Mesendoderm (in vitro differentiated cells): ENCODE measurements at regions not wholly inside any gene's neighbourhood (a gene's known extent, or its start where the extent isn't known, plus 50 kb on each side); places are given as distances from the start of the nearest gene placed in this dataset.
A peak's percentile ranks its signal among the peaks of the same experiment; 100 is the strongest.
"Not testable (repeated sequence)": the region's sequence is repeated elsewhere in the genome, so short reads cannot be mapped to it uniquely, and the experiment has no call there.

ENCODE experiments used
- DNase-seq: peaks from one replicate; pipeline ENCODE4 v3.0.0; 2013
- H2AK5ac ChIP-seq: 2 replicates; pipeline ENCODE4 v1.6.1; 2013; ENCODE audit warnings: low read length, inconsistent platforms
- H2BK120ac ChIP-seq: 2 replicates; pipeline ENCODE4 v1.6.1; 2013; ENCODE audit warnings: low read depth, mild to moderate bottlenecking, low read length, moderate library complexity, mixed read lengths
- H2BK15ac ChIP-seq: replicated peaks from 2 replicates; pipeline ENCODE4 v1.6.1; 2013; ENCODE audit warnings: low read depth, mild to moderate bottlenecking, moderate library complexity
- H2BK5ac ChIP-seq: 2 replicates; pipeline ENCODE4 v1.6.1; 2013; ENCODE audit warnings: low read length, inconsistent platforms
- H3K18ac ChIP-seq: 2 replicates; pipeline ENCODE4 v1.6.1; 2013; ENCODE audit warnings: mild to moderate bottlenecking, low read length, mixed read lengths
- H3K23ac ChIP-seq: one replicate; pipeline ENCODE4 v1.6.1; 2013; ENCODE audit warnings: low read length
- H3K27ac ChIP-seq: 2 replicates; pipeline ENCODE4 v1.5.1; 2013; ENCODE audit warnings: low read depth, mild to moderate bottlenecking, inconsistent platforms, low read length, moderate library complexity
- H3K27me3 ChIP-seq: 2 replicates; pipeline ENCODE4 v1.6.1; 2013; ENCODE audit warnings: low read length, control low read depth, mild to moderate bottlenecking, inconsistent platforms; ENCODE audit not compliant: insufficient read depth, poor library complexity
- H3K36me3 ChIP-seq: 2 replicates; pipeline ENCODE4 v1.6.1; 2013; ENCODE audit warnings: low read length, inconsistent platforms; ENCODE audit not compliant: control insufficient read depth, insufficient read depth
- H3K4ac ChIP-seq: one replicate; pipeline ENCODE4 v1.6.1; 2013; ENCODE audit warnings: low read depth, mild to moderate bottlenecking, low read length, moderate library complexity
- H3K4me1 ChIP-seq: 2 replicates; pipeline ENCODE4 v1.6.1; 2013; ENCODE audit warnings: low read depth, low read length, inconsistent platforms; ENCODE audit not compliant: control insufficient read depth
- H3K4me2 ChIP-seq: 2 replicates; pipeline ENCODE4 v1.6.1; 2013; ENCODE audit warnings: low read length
- H3K4me3 ChIP-seq: 2 replicates; pipeline ENCODE4 v1.5.1; 2013; ENCODE audit warnings: mild to moderate bottlenecking, low read length
- H3K56ac ChIP-seq: one replicate; pipeline ENCODE4 v1.6.1; 2013; ENCODE audit warnings: low read length
- H3K79me1 ChIP-seq: 2 replicates; pipeline ENCODE4 v1.6.1; 2013; ENCODE audit warnings: low read length, inconsistent platforms
- H3K79me2 ChIP-seq: 2 replicates; pipeline ENCODE4 v1.6.1; 2013; ENCODE audit warnings: mild to moderate bottlenecking, low read length; ENCODE audit not compliant: control insufficient read depth, insufficient read depth
- H3K9ac ChIP-seq: 2 replicates; pipeline ENCODE4 v1.6.1; 2013; ENCODE audit warnings: low read length, inconsistent platforms
- H4K5ac ChIP-seq: one replicate; pipeline ENCODE4 v1.6.1; 2013; ENCODE audit warnings: low read length
- H4K8ac ChIP-seq: one replicate; pipeline ENCODE4 v1.6.1; 2013; ENCODE audit warnings: low read depth, mild to moderate bottlenecking, control low read depth, low read length, moderate library complexity
- WGBS: extraction: QIAGEN DNeasy Blood & Tissue Kit; methylation state at CpG from one replicate; pipeline ENCODE4 v1.1.7; 2013; ENCODE audit warnings: low lambda C conversion rate, missing lambda C conversion rate; ENCODE audit not compliant: insufficient coverage; ENCODE audit errors: extremely low coverage; 5-methylcytosine and 5-hydroxymethylcytosine counted together

DNA sequence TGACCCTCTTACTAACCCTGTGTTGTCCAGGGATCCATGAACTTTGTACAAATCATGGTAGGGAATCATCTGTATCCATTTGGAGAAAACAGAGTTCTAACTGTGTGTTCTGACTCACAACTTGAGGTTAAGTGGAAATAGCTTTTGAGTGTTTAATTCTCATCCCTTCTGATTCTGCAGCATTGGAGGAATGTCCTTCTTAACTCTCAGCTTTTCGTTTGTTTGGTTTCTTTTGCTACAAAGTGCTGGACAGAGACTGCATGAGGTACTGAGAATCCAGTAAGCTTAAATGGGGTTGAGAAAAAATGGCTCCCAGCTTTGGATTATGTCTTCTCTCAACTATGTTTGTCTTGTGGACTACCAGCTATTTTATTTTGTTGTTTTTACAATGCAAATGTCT lies 352.1 kb upstream of the KIF2B start:
- no peak overlapping the region for H3K9ac ChIP-seq
- H2BK5ac ChIP-seq, result no peak overlapping the region
- no peaks in the 10 kb centered on the region for H3K79me1 ChIP-seq
- H3K23ac ChIP-seq, result no peak overlapping the region
- H3K79me2 ChIP-seq, result no peaks in the 10 kb centered on the region
- H3K18ac ChIP-seq, result no peak overlapping the region
- H3K56ac ChIP-seq, result no peak overlapping the region
- no peak overlapping the region for H4K8ac ChIP-seq
- H3K36me3 ChIP-seq, result no peaks in the 10 kb centered on the region
- no peak overlapping the region for H2BK120ac ChIP-seq
- H4K5ac ChIP-seq, result no peak overlapping the region
- H3K27me3 ChIP-seq, result no peaks in the 10 kb centered on the region
- DNase-seq, result no peak
- H2BK15ac ChIP-seq, result no peak overlapping the region
- WGBS, result no CpG with 5 or more reads among the region's 1 CpG
- no peak overlapping the region for H3K4ac ChIP-seq
- no peak overlapping the region for H2AK5ac ChIP-seq
- no peak overlapping the region for H3K27ac ChIP-seq
- H3K4me2 ChIP-seq, result no peak overlapping the region
- H3K4me3 ChIP-seq, result no peak overlapping the region
- H3K4me1 ChIP-seq, result no peaks in the 10 kb centered on the region

- H3K4ac ChIP-seq, result no peak overlapping the region
- no peak overlapping the region for H4K5ac ChIP-seq
- H3K18ac ChIP-seq, result no peak overlapping the region
- H4K8ac ChIP-seq, result no peak overlapping the region
- H3K36me3 ChIP-seq, result no peaks in the 10 kb centered on the region
- no peak overlapping the region for H3K27ac ChIP-seq
- H3K79me1 ChIP-seq, result no peaks in the 10 kb centered on the region
- no peaks in the 10 kb centered on the region for H3K79me2 ChIP-seq
- no peak overlapping the region for H3K23ac ChIP-seq
- H3K4me3 ChIP-seq, result no peak overlapping the region
- H3K4me1 ChIP-seq, result no peaks in the 10 kb centered on the region
- no peak for DNase-seq
- H3K4me2 ChIP-seq, result no peak overlapping the region
- no peak overlapping the region for H2BK120ac ChIP-seq
- no peak overlapping the region for H2AK5ac ChIP-seq
- H3K9ac ChIP-seq, result no peak overlapping the region
- no peak overlapping the region for H2BK15ac ChIP-seq
- no peak overlapping the region for H3K56ac ChIP-seq
- H3K27me3 ChIP-seq, result no peaks in the 10 kb centered on the region
- H2BK5ac ChIP-seq, result no peak overlapping the region
Measured at GRCh38 chr17:53466733-53467132, 356.0 kb upstream of the KIF2B start.

DNA sequence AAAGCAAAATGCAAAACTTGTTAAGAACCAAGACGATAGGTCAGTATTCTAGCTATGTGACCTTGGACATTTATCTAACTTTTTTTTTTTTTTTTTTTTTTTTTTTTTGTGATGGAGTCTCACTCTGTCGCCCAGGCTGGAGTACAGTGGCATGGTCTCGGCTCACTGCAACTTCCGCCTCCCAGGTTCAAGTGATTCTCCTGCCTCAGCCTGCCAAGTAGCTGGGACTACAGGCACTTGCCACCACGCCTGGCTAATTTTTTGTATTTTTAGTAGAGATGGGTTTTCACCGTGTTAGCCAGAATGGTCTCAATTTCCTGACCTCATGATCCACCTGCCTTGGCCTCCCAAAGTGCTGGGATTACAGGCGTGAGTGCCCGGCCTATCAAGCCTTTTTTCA lies 358.3 kb upstream of the KIF2B start:
- not testable (repeated sequence) for H4K8ac ChIP-seq, H2BK5ac ChIP-seq, H3K79me1 ChIP-seq, H3K23ac ChIP-seq, H3K4me1 ChIP-seq, H3K9ac ChIP-seq, H3K18ac ChIP-seq, H4K5ac ChIP-seq, H3K4me3 ChIP-seq, H3K56ac ChIP-seq, H3K4ac ChIP-seq, H3K27me3 ChIP-seq, H2BK15ac ChIP-seq, H2BK120ac ChIP-seq, H3K36me3 ChIP-seq, H3K79me2 ChIP-seq, H2AK5ac ChIP-seq, DNase-seq, H3K27ac ChIP-seq, H3K4me2 ChIP-seq
- WGBS, result no CpG with 5 or more reads among the region's 8 CpGs

DNA sequence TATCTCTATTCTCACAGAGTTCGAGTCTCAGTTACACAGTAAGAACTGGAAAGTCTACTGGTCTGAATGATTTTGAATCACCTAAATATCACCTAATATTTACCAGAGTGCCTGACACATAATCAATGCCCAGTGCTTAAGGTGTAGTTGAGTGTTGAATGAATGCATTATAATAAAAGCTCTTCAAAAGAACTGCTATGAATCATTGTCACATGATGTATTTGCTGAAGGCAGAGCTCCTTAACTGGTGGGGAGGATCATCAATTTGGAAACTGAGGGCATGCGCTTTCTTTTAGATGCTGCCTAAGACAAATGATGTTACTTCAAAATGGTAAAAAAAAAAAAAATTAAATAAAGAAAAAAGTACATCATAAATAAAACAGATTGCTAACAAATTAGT lies 359.4 kb upstream of the KIF2B start:
- Histone ChIP-seq H2BK120ac (no peak overlapping the region), H3K27me3 (no peaks in the 10 kb centered on the region), H4K8ac (no peak overlapping the region), H3K4me2 (no peak overlapping the region), H3K4ac (no peak overlapping the region), H3K79me2 (no peaks in the 10 kb centered on the region), H3K4me3 (no peak overlapping the region), H4K5ac (no peak overlapping the region), H2AK5ac (no peak overlapping the region), H3K56ac (no peak overlapping the region), H3K18ac (no peak overlapping the region), H3K9ac (no peak overlapping the region), H3K27ac (no peak overlapping the region), H3K23ac (no peak overlapping the region), H3K36me3 (no peaks in the 10 kb centered on the region), H3K79me1 (no peaks in the 10 kb centered on the region), H3K4me1 (no peaks in the 10 kb centered on the region), H2BK15ac (no peak overlapping the region), H2BK5ac (no peak overlapping the region)
- no CpG with 5 or more reads among the region's 2 CpGs for WGBS
- DNase-seq, result no peak

DNA sequence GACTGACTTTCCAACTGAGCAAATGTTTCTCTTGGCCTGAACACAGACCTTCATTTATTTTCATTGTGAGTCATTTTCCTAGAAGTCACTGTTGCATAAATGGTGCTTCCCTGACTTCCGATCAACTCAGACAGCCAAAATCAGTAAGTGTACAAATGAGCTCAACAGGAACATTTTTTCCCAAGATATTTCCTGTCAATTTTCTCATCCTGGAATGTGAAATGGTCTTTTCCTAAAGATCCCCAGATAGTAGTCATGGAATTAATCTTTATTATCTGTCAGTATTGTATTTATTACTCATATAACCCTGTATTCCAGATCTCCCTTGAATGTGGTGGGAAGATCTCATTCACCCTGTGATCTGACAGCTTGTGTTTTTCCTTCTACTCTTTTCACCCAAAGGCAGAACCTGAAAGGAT lies 360.3 kb upstream of the KIF2B start:
- Histone ChIP-seq H3K79me2 (no peaks in the 10 kb centered on the region), H2BK120ac (no peak overlapping the region), H3K18ac (no peak overlapping the region), H3K4me2 (no peak overlapping the region), H3K9ac (no peak overlapping the region), H2AK5ac (no peak overlapping the region), H3K36me3 (no peaks in the 10 kb centered on the region), H3K27ac (no peak overlapping the region), H3K4me1 (no peaks in the 10 kb centered on the region), H2BK5ac (no peak overlapping the region), H3K4me3 (no peak overlapping the region), H3K23ac (no peak overlapping the region), H3K4ac (no peak overlapping the region), H3K27me3 (no peaks in the 10 kb centered on the region), H4K8ac (no peak overlapping the region), H3K56ac (no peak overlapping the region), H2BK15ac (no peak overlapping the region), H4K5ac (no peak overlapping the region), H3K79me1 (no peaks in the 10 kb centered on the region)
- no CpG with 5 or more reads among the region's 1 CpG for WGBS
- DNase-seq, result no peak

- H3K9ac ChIP-seq, result not testable (repeated sequence)
Measured at GRCh38 chr17:53455943-53456342, 366.8 kb upstream of the KIF2B start.

More at GRCh38 chr17:53455943-53456342, 366.8 kb upstream of the KIF2B start:
- H3K36me3 ChIP-seq, H2BK120ac ChIP-seq, H3K4me2 ChIP-seq, H3K56ac ChIP-seq, H4K8ac ChIP-seq, H3K18ac ChIP-seq, H3K79me2 ChIP-seq, H3K4me3 ChIP-seq, H4K5ac ChIP-seq, H2BK15ac ChIP-seq, H3K4me1 ChIP-seq, H2BK5ac ChIP-seq, H3K4ac ChIP-seq, H3K79me1 ChIP-seq, H3K23ac ChIP-seq, H3K27me3 ChIP-seq, H2AK5ac ChIP-seq: not testable (repeated sequence)
- H3K27ac ChIP-seq, result peak overlapping the region; percentile 44
- DNase-seq, result peak; percentile 27
- no CpG with 5 or more reads among the region's 3 CpGs for WGBS
